HepG2 (cell line): ENCODE measurements at regions not wholly inside any gene's neighbourhood (a gene's known extent, or its start where the extent isn't known, plus 50 kb on each side); places are given as distances from the start of the nearest gene placed in this dataset.

Source experiments
- ATAC-seq: fragments of 200-7000 bp; cut with Tn5 transposase; 3 replicates; pipeline ENCODE4 v1.9.1; 2020; ENCODE audit warnings: mild to moderate bottlenecking, moderate library complexity
- BruUV-seq: library from RNA; stranded (reverse); fragments of 400-500 nt; replicated peaks from 2 replicates; lab custom pipeline; 2021; lab: Mats Ljungman, UMichigan
- CTCF ChIA-PET: fragments of 300-600 bp; formaldehyde crosslinking; extraction: SDS; loops from one replicate; lab custom pipeline; 2021; ENCODE audit warnings: low total read pairs, inconsistent platforms, low intra/inter-chr PET ratio; lab: Yijun Ruan, JAX
- POLR2A ChIA-PET: fragments of 350-600 bp; sonication (Branson Sonifier 250); formaldehyde crosslinking; loops from one replicate; lab custom pipeline; 2020; ENCODE audit warnings: antibody characterized with exemption, inconsistent platforms; lab: Yijun Ruan, JAX
- DNase-seq: peaks from one replicate; pipeline ENCODE4 v3.0.0-alpha.2; 2015; ENCODE audit warnings: low spot score
- FAIRE-seq: peaks from 3 replicates; lab custom pipeline; 2011; peaks lifted over from hg19 to GRCh38; lab: Jason Lieb, UNC
- H2AFZ ChIP-seq: one replicate; pipeline ENCODE4 v1.6.1; 2011; ENCODE audit warnings: low read length, inconsistent platforms
- H3K27ac ChIP-seq: fragments of 300-600 bp; 3 replicates; pipeline ENCODE4 v1.8.0; 2011; ENCODE audit warnings: mixed run types, mild to moderate bottlenecking, mixed read lengths, low read length, inconsistent platforms; ENCODE audit not compliant: insufficient read depth; ENCODE audit errors: extremely low read length
- H3K27me3 ChIP-seq, 2 experiments: fragments of 200-600 bp in 1 of 2; 2 replicates in 1 of 2; 3 replicates in 1 of 2; pipeline versions ENCODE4 v1.6.0 to v1.8.0; 2011; ENCODE audit warnings: low read length in 2 of 2, mild to moderate bottlenecking in 2 of 2, moderate library complexity in 2 of 2, inconsistent platforms in 1 of 2; ENCODE audit not compliant: insufficient read depth in 2 of 2, control insufficient read depth in 1 of 2
- H3K36me3 ChIP-seq, 2 experiments: fragments of 200-600 bp in 1 of 2; replicated peaks in 1 of 2; 2 replicates in 1 of 2; 3 replicates in 1 of 2; pipeline versions ENCODE4 v1.5.1 to v1.8.0; 2011; ENCODE audit warnings: low read length in 2 of 2, inconsistent platforms in 1 of 2; ENCODE audit not compliant: insufficient read depth in 2 of 2, control insufficient read depth in 1 of 2
- H3K4me1 ChIP-seq: 2 replicates; pipeline ENCODE4 v1.5.1; 2012; ENCODE audit warnings: low read length, inconsistent platforms; ENCODE audit not compliant: insufficient read depth
- H3K4me2 ChIP-seq: 2 replicates; pipeline ENCODE4 v1.6.0; 2011; ENCODE audit warnings: low read depth, low read length, inconsistent platforms
- H3K4me3 ChIP-seq, 3 experiments: fragments of 200-600 bp in 1 of 3; sonication (generic), shearing (Covaris generic) in 1 of 3; replicated peaks in 1 of 3; 2 replicates each; pipeline ENCODE4 v1.5.1; 2011 to 2016; ENCODE audit warnings: low read length in 3 of 3, inconsistent platforms in 2 of 3, low read depth in 2 of 3, mild to moderate bottlenecking in 2 of 3, control low read depth in 1 of 3, mixed read lengths in 1 of 3; ENCODE audit not compliant: insufficient read depth in 1 of 3
- H3K79me2 ChIP-seq: one replicate; pipeline ENCODE4 v1.6.1; 2011; ENCODE audit warnings: low read length, inconsistent platforms; ENCODE audit not compliant: insufficient read depth
- H3K9ac ChIP-seq: 2 replicates; pipeline ENCODE4 v1.6.0; 2011; ENCODE audit warnings: mild to moderate bottlenecking, low read depth, low read length, inconsistent platforms; ENCODE audit not compliant: insufficient read depth
- H3K9me3 ChIP-seq: 2 replicates; pipeline ENCODE4 v1.5.1; 2012; ENCODE audit warnings: mild to moderate bottlenecking, low read length
- H4K20me1 ChIP-seq: 2 replicates; pipeline ENCODE4 v1.6.0; 2011; ENCODE audit warnings: inconsistent platforms, mild to moderate bottlenecking, low read length, moderate library complexity; ENCODE audit not compliant: insufficient read depth
- KLF12 ChIP-seq: sonication (generic); formaldehyde crosslinking; IDR thresholded peaks from 2 replicates; pipeline ENCODE4 v1.4.0; 2020; ENCODE audit warnings: missing genetic modification reagents, borderline replicate concordance
- SIN3B ChIP-seq: fragments of 150-350 bp; IDR thresholded peaks from 2 replicates; pipeline ENCODE4 v1.6.1; 2014; ENCODE audit warnings: low read length
- SUZ12 ChIP-seq: fragments of 150-350 bp; IDR thresholded peaks from 2 replicates; pipeline ENCODE4 v1.6.1; 2014; ENCODE audit warnings: low read depth, low read length
- ZNF160 ChIP-seq: sonication (generic); formaldehyde crosslinking; IDR thresholded peaks from 2 replicates; pipeline ENCODE4 v1.8.0; 2022; ENCODE audit warnings: mild to moderate bottlenecking, inconsistent platforms, missing genetic modification reagents
- ZNF772 ChIP-seq: sonication (generic); formaldehyde crosslinking; IDR thresholded peaks from 2 replicates; pipeline ENCODE4 v1.5.0; 2020; ENCODE audit warnings: mild to moderate bottlenecking, missing genetic modification reagents
- WGBS: methylation state at CpG from one replicate; pipeline ENCODE4 v1.1.6; 2017; ENCODE audit warnings: low lambda C conversion rate; 5-methylcytosine and 5-hydroxymethylcytosine counted together
- in situ Hi-C: cut with HindIII; loops from 2 replicates; pipeline ENCODE4 v1.10.0; 2017; ENCODE audit warnings: low pct_unique_long_range_greater_than_20kb; ENCODE audit not compliant: extremely low pct_ligation_motif_present
- intact Hi-C: fragments of 100-400 bp; cut with micrococcal nuclease; formaldehyde crosslinking; loops from one replicate; pipeline ENCODE4 v1.10.0; 2022; ENCODE audit not compliant: unreplicated experiment
- TF ChIP-seq, protein P1 (sequence below): sonication (generic); formaldehyde crosslinking; IDR thresholded peaks from 2 replicates; pipeline ENCODE4 v1.5.1; 2020; ENCODE audit warnings: mild to moderate bottlenecking, missing genetic modification reagents
- TF ChIP-seq, protein P2 (sequence below): IDR thresholded peaks from 2 replicates; pipeline ENCODE4 v1.6.1; 2016; ENCODE audit warnings: missing biosample characterization, missing genetic modification reagents, low read depth

- in situ Hi-C loops: no loop called here
- POLR2A ChIA-PET: no interaction called here
- no peaks in the 10 kb centered on the region for H3K4me1 ChIP-seq
- BruUV-seq: no TSS peak
- peaks cover 5% of the 10 kb centered on the region; the same call in 1 of the 2 replicates for H3K9me3 ChIP-seq
- no peak overlapping the region for H3K27ac ChIP-seq
- H3K27me3 ChIP-seq: no peaks in the 10 kb centered on the region
- H4K20me1 ChIP-seq: no peaks in the 10 kb centered on the region
- no peak overlapping the region for H2AFZ ChIP-seq
- H3K4me3 ChIP-seq: no peak overlapping the region
- CTCF ChIA-PET: no interaction called here
- H3K79me2 ChIP-seq: no peaks in the 10 kb centered on the region
- ATAC-seq: no peak
- WGBS: 0% methylated on average over 1 of the region's 1 CpG
- no peaks in the 10 kb centered on the region for H3K36me3 ChIP-seq
- no peak overlapping the region for H3K9ac ChIP-seq
- FAIRE-seq: no peak
- no peak for DNase-seq
- intact Hi-C loops: no loop called here
- TF ChIP-seq SUZ12 (no peak), SIN3B (no peak), ZNF160 (CRISPR knock-in tag) (no peak), ZNF772 (CRISPR knock-in tag) (no peak), KLF12 (CRISPR knock-in tag) (no peak)
- TF ChIP-seq, protein P1, sequence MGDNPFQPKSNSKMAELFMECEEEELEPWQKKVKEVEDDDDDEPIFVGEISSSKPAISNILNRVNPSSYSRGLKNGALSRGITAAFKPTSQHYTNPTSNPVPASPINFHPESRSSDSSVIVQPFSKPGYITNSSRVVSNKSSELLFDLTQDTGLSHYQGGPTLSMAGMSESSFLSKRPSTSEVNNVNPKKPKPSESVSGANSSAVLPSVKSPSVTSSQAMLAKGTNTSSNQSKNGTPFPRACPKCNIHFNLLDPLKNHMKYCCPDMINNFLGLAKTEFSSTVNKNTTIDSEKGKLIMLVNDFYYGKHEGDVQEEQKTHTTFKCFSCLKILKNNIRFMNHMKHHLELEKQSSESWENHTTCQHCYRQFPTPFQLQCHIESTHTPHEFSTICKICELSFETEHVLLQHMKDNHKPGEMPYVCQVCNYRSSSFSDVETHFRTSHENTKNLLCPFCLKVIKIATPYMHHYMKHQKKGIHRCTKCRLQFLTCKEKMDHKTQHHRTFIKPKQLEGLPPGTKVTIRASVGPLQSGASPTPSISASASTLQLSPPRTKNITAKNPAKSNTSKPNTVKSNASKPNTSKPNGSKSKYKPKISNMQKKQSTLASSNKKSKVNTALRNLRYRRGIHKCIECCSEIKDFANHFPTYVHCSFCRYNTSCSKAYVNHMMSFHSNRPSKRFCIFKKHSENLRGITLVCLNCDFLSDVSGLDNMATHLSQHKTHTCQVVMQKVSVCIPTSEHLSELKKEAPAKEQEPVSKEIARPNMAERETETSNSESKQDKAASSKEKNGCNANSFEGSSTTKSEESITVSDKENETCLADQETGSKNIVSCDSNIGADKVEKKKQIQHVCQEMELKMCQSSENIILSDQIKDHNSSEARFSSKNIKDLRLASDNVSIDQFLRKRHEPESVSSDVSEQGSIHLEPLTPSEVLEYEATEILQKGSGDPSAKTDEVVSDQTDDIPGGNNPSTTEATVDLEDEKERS (CRISPR knock-in tag): no peak
- TF ChIP-seq, protein P2, sequence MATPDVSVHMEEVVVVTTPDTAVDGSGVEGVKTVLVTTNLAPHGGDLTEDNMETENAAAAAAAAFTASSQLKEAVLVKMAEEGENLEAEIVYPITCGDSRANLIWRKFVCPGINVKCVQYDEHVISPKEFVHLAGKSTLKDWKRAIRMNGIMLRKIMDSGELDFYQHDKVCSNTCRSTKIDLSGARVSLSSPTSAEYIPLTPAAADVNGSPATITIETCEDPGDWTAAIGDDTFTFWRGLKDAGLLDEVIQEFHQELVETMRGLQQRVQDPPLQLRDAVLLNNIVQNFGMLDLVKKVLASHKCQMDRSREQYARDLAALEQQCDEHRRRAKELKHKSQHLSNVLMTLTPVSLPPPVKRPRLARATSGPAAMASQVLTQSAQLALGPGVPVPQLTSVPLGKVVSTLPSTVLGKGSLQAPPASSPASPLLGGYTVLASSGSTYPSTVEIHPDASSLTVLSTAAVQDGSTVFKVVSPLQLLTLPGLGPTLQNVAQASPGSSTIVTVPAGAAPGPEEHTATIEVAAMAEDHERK (CRISPR knock-in tag): no peak
- no peak overlapping the region for H3K4me2 ChIP-seq
These were observed 145.7 kb upstream of the KCNH8 start for GRCh38 chr3:19002606-19003005.
